Neural cell (in vitro differentiated cells): ENCODE measurements at regions not wholly inside any gene's neighbourhood (a gene's known extent, or its start where the extent isn't known, plus 50 kb on each side); places are given as distances from the start of the nearest gene placed in this dataset.

Experiments used
- H2AFZ ChIP-seq: fragments of 200-600, 300-800 bp; sonication (generic), shearing (Covaris generic); 2 replicates; pipeline ENCODE4 v1.6.0; 2014; ENCODE audit warnings: low read depth, mild to moderate bottlenecking, antibody characterized with exemption, low read length, moderate library complexity
- H3F3A ChIP-seq: fragments of 200-600 bp; shearing (Covaris generic); 2 replicates; pipeline ENCODE4 v1.6.1; 2016; ENCODE audit warnings: mild to moderate bottlenecking, moderate library complexity, mixed read lengths, antibody characterized with exemption, low read length; ENCODE audit not compliant: insufficient read depth, poor library complexity, severe bottlenecking
- H3K27ac ChIP-seq: fragments of 200-600, 300-800 bp; sonication (generic), shearing (Covaris generic); 2 replicates; pipeline ENCODE4 v1.5.1; 2014; ENCODE audit warnings: mild to moderate bottlenecking, low read length, moderate library complexity
- H3K27me3 ChIP-seq: fragments of 300-800, 200-600 bp; sonication (generic), shearing (Covaris generic); 2 replicates; pipeline ENCODE4 v1.6.0; 2014; ENCODE audit warnings: mild to moderate bottlenecking, low read depth, low read length, moderate library complexity; ENCODE audit not compliant: insufficient read depth
- H3K36me3 ChIP-seq: fragments of 300-800, 200-600 bp; sonication (generic), shearing (Covaris generic); 2 replicates; pipeline ENCODE4 v1.5.1; 2014; ENCODE audit warnings: mild to moderate bottlenecking, antibody characterized with exemption, low read length, moderate library complexity; ENCODE audit not compliant: insufficient read depth
- H3K4me2 ChIP-seq: fragments of 300-800, 200-600 bp; sonication (generic), shearing (Covaris generic); 2 replicates; pipeline ENCODE4 v1.6.0; 2014; ENCODE audit warnings: mild to moderate bottlenecking, low read length
- H3K4me3 ChIP-seq: fragments of 300-800, 200-600 bp; sonication (generic), shearing (Covaris generic); 2 replicates; pipeline ENCODE4 v1.5.1; 2014; ENCODE audit warnings: mild to moderate bottlenecking, low read length, moderate library complexity
- H3K79me2 ChIP-seq: fragments of 200-600 bp; shearing (Covaris generic); replicated peaks from 2 replicates; pipeline ENCODE4 v1.6.0; 2014; ENCODE audit warnings: mild to moderate bottlenecking, low read length, moderate library complexity; ENCODE audit not compliant: insufficient read depth
- H3K9ac ChIP-seq: fragments of 300-800, 200-600 bp; sonication (generic), shearing (Covaris generic); 2 replicates; pipeline ENCODE4 v1.6.1; 2016; ENCODE audit warnings: mild to moderate bottlenecking, low read length, mixed read lengths
- H3K9me2 ChIP-seq: fragments of 200-600 bp; shearing (Covaris generic); 2 replicates; pipeline ENCODE4 v1.6.1; 2016; ENCODE audit warnings: mild to moderate bottlenecking, low read length, mixed read lengths; ENCODE audit not compliant: insufficient read depth
- H3K9me3 ChIP-seq: fragments of 200-600, 300-800 bp; sonication (generic), shearing (Covaris generic); 2 replicates; pipeline ENCODE4 v1.6.1; 2016; ENCODE audit warnings: mild to moderate bottlenecking, mixed run types, low read length, moderate library complexity, mixed read lengths
- H4K20me1 ChIP-seq: fragments of 200-600 bp; shearing (Covaris generic); 2 replicates; pipeline ENCODE4 v1.6.1; 2016; ENCODE audit warnings: mild to moderate bottlenecking, mixed run types; ENCODE audit not compliant: insufficient read depth
- EP300 ChIP-seq: fragments of 450-650 bp; conservative IDR thresholded peaks from 2 replicates; pipeline ENCODE4 v1.6.1; 2014; ENCODE audit warnings: antibody characterized with exemption, mild to moderate bottlenecking, moderate library complexity; ENCODE audit not compliant: poor library complexity, severe bottlenecking
- MXI1 ChIP-seq: fragments of 450-650 bp; conservative IDR thresholded peaks from 2 replicates; pipeline ENCODE4 v1.6.1; 2014; ENCODE audit warnings: antibody characterized with exemption, mild to moderate bottlenecking; ENCODE audit not compliant: poor library complexity, severe bottlenecking
- POLR2AphosphoS5 ChIP-seq: IDR thresholded peaks from 2 replicates; pipeline ENCODE4 v1.6.1; 2012
- RAD21 ChIP-seq: fragments of 450-650 bp; conservative IDR thresholded peaks from 2 replicates; pipeline ENCODE4 v1.6.1; 2014; ENCODE audit warnings: antibody characterized with exemption, mild to moderate bottlenecking, moderate library complexity
- REST ChIP-seq: IDR thresholded peaks from 2 replicates; pipeline ENCODE4 v1.6.1; 2012; ENCODE audit warnings: borderline replicate concordance
- SMC3 ChIP-seq: fragments of 450-650 bp; conservative IDR thresholded peaks from 2 replicates; pipeline ENCODE4 v1.6.1; 2014; ENCODE audit warnings: antibody characterized with exemption, mild to moderate bottlenecking, moderate library complexity; ENCODE audit not compliant: poor library complexity
- TAF1 ChIP-seq: IDR thresholded peaks from 2 replicates; pipeline ENCODE4 v1.6.1; 2012; ENCODE audit warnings: low read depth

- H3K4me3 ChIP-seq, result no peak overlapping the region
- H3K36me3 ChIP-seq, result no peaks in the 10 kb centered on the region
- no peak overlapping the region for H2AFZ ChIP-seq
- H3K9ac ChIP-seq, result no peak overlapping the region
- no peaks in the 10 kb centered on the region for H4K20me1 ChIP-seq
- no peak for TF ChIP-seq EP300
- no peaks in the 10 kb centered on the region for H3K9me2 ChIP-seq
- no peaks in the 10 kb centered on the region for H3K9me3 ChIP-seq
- H3F3A ChIP-seq, result no peaks in the 10 kb centered on the region
- no peak overlapping the region for H3K27ac ChIP-seq
- no peaks in the 10 kb centered on the region for H3K27me3 ChIP-seq
- H3K4me2 ChIP-seq, result no peak overlapping the region
- H3K79me2 ChIP-seq, result no peaks in the 10 kb centered on the region
Measured at GRCh38 chr5:32508806-32509805, 64.6 kb upstream of the ZFR start.

GRCh38 chr5:32507738-32508434 lies 63.3 kb upstream of the ZFR start:
- Histone ChIP-seq H3K27me3 (no peaks in the 10 kb centered on the region), H3K9me3 (no peaks in the 10 kb centered on the region), H3K9ac (no peak overlapping the region), H3K36me3 (no peaks in the 10 kb centered on the region), H3K9me2 (no peaks in the 10 kb centered on the region), H3K27ac (no peak overlapping the region), H2AFZ (no peak overlapping the region), H3K79me2 (no peaks in the 10 kb centered on the region), H3K4me3 (no peak overlapping the region), H3F3A (no peaks in the 10 kb centered on the region), H3K4me2 (no peak overlapping the region), H4K20me1 (no peaks in the 10 kb centered on the region)
- no peak for TF ChIP-seq SMC3
- no peak for TF ChIP-seq RAD21
- TF ChIP-seq REST, result no peak
- TF ChIP-seq MXI1, result no peak
- no peak for TF ChIP-seq TAF1
- no peak for TF ChIP-seq POLR2AphosphoS5

- H3F3A ChIP-seq, result no peaks in the 10 kb centered on the region
- no peak overlapping the region for H3K4me3 ChIP-seq
- H3K9me2 ChIP-seq, result no peaks in the 10 kb centered on the region
- H3K9me3 ChIP-seq, result no peaks in the 10 kb centered on the region
- no peaks in the 10 kb centered on the region for H4K20me1 ChIP-seq
- TF ChIP-seq POLR2AphosphoS5 (no peak), SMC3 (no peak), MXI1 (no peak)
- no peaks in the 10 kb centered on the region for H3K79me2 ChIP-seq
- H2AFZ ChIP-seq, result no peak overlapping the region
- peak overlapping the region; percentile 86 for H3K27ac ChIP-seq
- H3K9ac ChIP-seq, result no peak overlapping the region
- H3K36me3 ChIP-seq, result no peaks in the 10 kb centered on the region
- no peak overlapping the region for H3K4me2 ChIP-seq
- H3K27me3 ChIP-seq, result no peaks in the 10 kb centered on the region
Measured at GRCh38 chr5:32506799-32507198, 62.3 kb upstream of the ZFR start.
